Gastroesophageal sphincter (tissue), 4 donors: ENCODE measurements at regions not wholly inside any gene's neighbourhood (a gene's known extent, or its start where the extent isn't known, plus 50 kb on each side); places are given as distances from the start of the nearest gene placed in this dataset.

Experiments used
- ATAC-seq: fragments of 150-250 bp; one replicate; pipeline ENCODE4 v1.9.1; 2016; ENCODE audit warnings: mild to moderate bottlenecking, moderate library complexity
- H3K27ac ChIP-seq, 4 donors: fragments of 200-600 bp; sonication (generic) in 3 of 4; 1 replicate in 3 of 4; 2 replicates in 1 of 4; pipeline ENCODE4 v1.5.1; 2016 to 2019
- H3K27me3 ChIP-seq: fragments of 200-600 bp; sonication (generic); one replicate; pipeline ENCODE4 v1.5.1; 2019
- H3K36me3 ChIP-seq, 2 donors: fragments of 200-600 bp; sonication (generic); one replicate each; pipeline ENCODE4 v1.5.1; 2019; ENCODE audit warnings: control low read depth in 1 of 2
- H3K4me1 ChIP-seq, 3 donors: fragments of 200-600 bp; sonication (generic); 1 replicate in 2 of 3; 2 replicates in 1 of 3; pipeline ENCODE4 v1.5.1; 2016 to 2019; ENCODE audit warnings: control low read depth in 2 of 3
- H3K4me3 ChIP-seq, 2 donors: fragments of 200-600 bp; sonication (generic); one replicate each; pipeline ENCODE4 v1.5.1; 2019; ENCODE audit warnings: mild to moderate bottlenecking in 1 of 2, moderate library complexity in 1 of 2
- H3K9me3 ChIP-seq, 3 donors: fragments of 200-600 bp; sonication (generic); one replicate each; pipeline ENCODE4 v1.5.1; 2017 to 2019; ENCODE audit warnings: control low read depth in 2 of 3
- EP300 ChIP-seq: sonication (generic); formaldehyde crosslinking; IDR thresholded peaks from one replicate; pipeline ENCODE4 v1.6.1; 2017; ENCODE audit warnings: antibody characterized with exemption, mild to moderate bottlenecking
- POLR2A ChIP-seq, 2 donors: fragments of 450-650 bp; IDR thresholded peaks; one replicate each; pipeline ENCODE4 v1.6.1; 2017; ENCODE audit warnings: antibody characterized with exemption in 2 of 2, mild to moderate bottlenecking in 2 of 2, moderate library complexity in 1 of 2
- POLR2AphosphoS5 ChIP-seq: sonication (generic); formaldehyde crosslinking; IDR thresholded peaks from one replicate; pipeline ENCODE4 v1.6.1; 2017; ENCODE audit warnings: antibody characterized with exemption
- WGBS, 2 donors: methylation state at CpG; one replicate each; pipeline ENCODE4 v1.1.5; 2018; ENCODE audit warnings: low coverage in 1 of 2; 5-methylcytosine and 5-hydroxymethylcytosine counted together
- TF ChIP-seq, protein P1 (sequence below), 4 experiments: fragments of 200-600 bp in 2 of 4; fragments of 450-650 bp in 2 of 4; sonication (generic) in 1 of 4; IDR thresholded peaks; one replicate each; pipeline ENCODE4 v1.5.1; 2017 to 2019; ENCODE audit warnings: antibody characterized with exemption in 4 of 4, mild to moderate bottlenecking in 2 of 4, moderate library complexity in 2 of 4

DNA sequence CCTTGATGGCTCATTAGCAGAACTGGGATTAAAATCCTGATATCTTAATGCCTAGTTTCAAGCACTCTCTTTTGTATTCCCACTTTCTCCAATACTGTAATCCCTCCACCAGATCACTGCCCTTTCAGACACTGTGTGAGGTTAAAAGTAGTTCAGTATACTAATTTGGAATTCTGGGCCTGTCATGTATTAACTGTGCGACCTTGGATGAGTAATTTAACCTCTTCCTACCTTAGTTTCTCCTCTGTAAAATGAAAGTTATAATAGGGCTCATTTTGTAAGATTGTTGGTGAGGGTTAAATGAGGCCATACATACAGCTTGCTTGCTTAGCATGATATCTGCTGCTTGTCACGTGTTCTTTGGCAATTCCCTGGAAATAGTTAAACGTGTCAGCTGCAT, 207.3 kb upstream of the HS3ST1 start:
- Histone ChIP-seq H3K27ac (no peak overlapping the region), H3K9me3 (no peaks in the 10 kb centered on the region), H3K36me3 (no peaks in the 10 kb centered on the region), H3K27me3 (no peaks in the 10 kb centered on the region), H3K4me3 (no peak overlapping the region), H3K4me1 (no peaks in the 10 kb centered on the region)
- 35 to 60% methylated on average over 2 to 3 of the region's 3 CpGs for WGBS, 2 donors
- TF ChIP-seq POLR2AphosphoS5 (no peak), EP300 (no peak), POLR2A (IDR thresholded peaks at IDR 0.05) (no peak)
- TF ChIP-seq, protein P1, sequence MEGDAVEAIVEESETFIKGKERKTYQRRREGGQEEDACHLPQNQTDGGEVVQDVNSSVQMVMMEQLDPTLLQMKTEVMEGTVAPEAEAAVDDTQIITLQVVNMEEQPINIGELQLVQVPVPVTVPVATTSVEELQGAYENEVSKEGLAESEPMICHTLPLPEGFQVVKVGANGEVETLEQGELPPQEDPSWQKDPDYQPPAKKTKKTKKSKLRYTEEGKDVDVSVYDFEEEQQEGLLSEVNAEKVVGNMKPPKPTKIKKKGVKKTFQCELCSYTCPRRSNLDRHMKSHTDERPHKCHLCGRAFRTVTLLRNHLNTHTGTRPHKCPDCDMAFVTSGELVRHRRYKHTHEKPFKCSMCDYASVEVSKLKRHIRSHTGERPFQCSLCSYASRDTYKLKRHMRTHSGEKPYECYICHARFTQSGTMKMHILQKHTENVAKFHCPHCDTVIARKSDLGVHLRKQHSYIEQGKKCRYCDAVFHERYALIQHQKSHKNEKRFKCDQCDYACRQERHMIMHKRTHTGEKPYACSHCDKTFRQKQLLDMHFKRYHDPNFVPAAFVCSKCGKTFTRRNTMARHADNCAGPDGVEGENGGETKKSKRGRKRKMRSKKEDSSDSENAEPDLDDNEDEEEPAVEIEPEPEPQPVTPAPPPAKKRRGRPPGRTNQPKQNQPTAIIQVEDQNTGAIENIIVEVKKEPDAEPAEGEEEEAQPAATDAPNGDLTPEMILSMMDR (IDR thresholded peaks at IDR 0.05) = no peak
- ATAC-seq = no peak

DNA sequence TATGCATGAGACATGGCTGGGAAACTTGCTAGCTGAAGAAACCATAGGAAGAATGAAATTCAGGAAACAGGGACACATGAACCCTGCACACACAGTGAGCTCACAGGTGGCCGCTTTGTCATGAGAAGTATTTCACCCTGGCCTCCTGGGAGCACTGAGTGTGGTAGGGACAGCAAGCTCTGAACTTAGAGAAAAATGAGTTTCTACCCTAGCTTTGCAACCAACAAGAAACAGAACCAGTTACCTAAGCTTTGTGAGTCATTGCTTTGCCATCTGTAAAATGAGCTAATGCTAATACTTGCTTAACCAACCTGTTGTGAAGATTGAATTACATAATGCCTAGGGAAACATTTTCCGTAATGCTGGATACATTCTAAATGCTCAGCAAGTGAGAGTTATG, 206.6 kb upstream of the HS3ST1 start:
- Histone ChIP-seq H3K27me3 (no peaks in the 10 kb centered on the region), H3K9me3 (no peaks in the 10 kb centered on the region), H3K27ac (no peak overlapping the region), H3K4me3 (no peak overlapping the region), H3K36me3 (no peaks in the 10 kb centered on the region), H3K4me1 (no peaks in the 10 kb centered on the region)
- TF ChIP-seq EP300 = no peak
- TF ChIP-seq POLR2A (IDR thresholded peaks at IDR 0.05) = no peak
- TF ChIP-seq, protein P1 (IDR thresholded peaks at IDR 0.05) = no peak
- no peak for TF ChIP-seq POLR2AphosphoS5
- no peak for ATAC-seq
- 82 to 97% methylated on average over 1 to 2 of the region's 2 CpGs for WGBS, 2 donors

DNA sequence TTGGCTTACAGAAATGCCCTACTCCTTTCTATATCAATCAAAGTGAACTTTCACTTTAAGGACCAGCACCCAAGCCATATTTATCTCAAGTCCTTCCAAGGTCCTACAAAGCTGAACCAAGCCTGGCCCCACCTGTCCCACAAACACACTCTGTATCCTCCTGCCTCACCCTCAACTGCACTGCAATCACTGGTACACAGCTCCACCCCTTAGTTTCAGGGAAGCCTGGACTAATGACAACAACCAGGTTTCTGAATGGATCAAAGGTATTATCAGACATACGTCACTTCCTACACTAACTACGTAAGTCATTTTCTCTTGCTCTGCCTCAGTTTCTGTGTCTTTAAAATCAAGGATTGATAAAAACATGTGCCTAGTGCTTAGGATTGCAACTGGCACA, 205.6 kb upstream of the HS3ST1 start:
- no peak for ATAC-seq
- H3K4me3 ChIP-seq = no peak overlapping the region
- no peak overlapping the region for H3K27ac ChIP-seq
- no peaks in the 10 kb centered on the region for H3K9me3 ChIP-seq
- no peaks in the 10 kb centered on the region for H3K4me1 ChIP-seq
- no peaks in the 10 kb centered on the region for H3K36me3 ChIP-seq
- no peaks in the 10 kb centered on the region for H3K27me3 ChIP-seq
- TF ChIP-seq EP300 = no peak
- TF ChIP-seq, protein P1 (IDR thresholded peaks at IDR 0.05) = no peak
- TF ChIP-seq POLR2A (IDR thresholded peaks at IDR 0.05) = no peak
- no peak for TF ChIP-seq POLR2AphosphoS5
- 92 to 100% methylated on average over 1 to 2 of the region's 2 CpGs for WGBS, 2 donors

DNA sequence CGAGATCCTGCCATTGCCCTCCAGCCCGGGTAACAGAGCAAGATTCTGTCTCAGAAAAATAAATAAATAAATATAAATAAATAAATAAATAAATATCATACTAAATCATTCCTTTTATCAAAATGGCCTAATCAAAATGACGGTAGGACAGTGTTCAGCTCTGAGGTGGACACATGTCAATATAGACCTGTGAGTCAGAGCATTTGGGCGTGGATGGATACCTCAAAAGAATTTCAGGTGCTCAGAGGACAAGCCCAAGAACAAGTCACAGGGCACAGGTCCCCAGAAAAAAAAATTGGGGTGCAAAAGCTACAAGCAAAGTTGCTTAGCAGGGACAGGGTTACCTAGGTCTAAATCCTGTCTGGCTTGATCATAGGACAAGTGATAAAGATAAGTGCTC, 204.7 kb upstream of the HS3ST1 start:
- Histone ChIP-seq H3K4me1 (no peaks in the 10 kb centered on the region), H3K36me3 (no peaks in the 10 kb centered on the region), H3K9me3 (no peaks in the 10 kb centered on the region), H3K4me3 (no peak overlapping the region), H3K27ac (no peak overlapping the region), H3K27me3 (no peaks in the 10 kb centered on the region)
- TF ChIP-seq, protein P1 (IDR thresholded peaks at IDR 0.05) = no peak
- TF ChIP-seq POLR2AphosphoS5 (no peak), POLR2A (IDR thresholded peaks at IDR 0.05) (no peak), EP300 (no peak)
- no peak for ATAC-seq
- WGBS, 2 donors = 50 to 87% methylated on average over 2 to 4 of the region's 4 CpGs

DNA sequence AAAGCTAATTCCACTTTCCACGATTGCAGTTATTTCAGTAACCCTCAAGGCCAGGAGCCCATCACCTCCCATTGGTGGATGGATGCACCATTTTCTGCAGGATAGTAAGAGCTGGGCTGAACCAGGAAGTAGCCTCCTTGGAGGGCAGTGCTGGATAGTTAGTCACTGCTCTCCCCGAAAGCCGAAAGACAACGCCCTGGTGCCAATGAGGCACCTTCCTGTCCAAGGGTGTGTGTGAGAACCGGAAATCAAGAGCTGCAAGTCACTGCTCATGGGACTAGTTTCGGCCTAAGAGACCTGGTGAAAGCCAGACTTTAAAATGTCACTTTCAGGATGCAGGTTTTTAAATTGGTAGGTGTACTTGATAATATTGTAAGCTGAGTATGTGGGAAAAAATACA, 203.8 kb upstream of the HS3ST1 start:
- no peaks in the 10 kb centered on the region for H3K4me1 ChIP-seq
- no peaks in the 10 kb centered on the region for H3K27me3 ChIP-seq
- H3K27ac ChIP-seq = no peak overlapping the region
- no peaks in the 10 kb centered on the region for H3K36me3 ChIP-seq
- TF ChIP-seq POLR2A (IDR thresholded peaks at IDR 0.05) (no peak), POLR2AphosphoS5 (no peak), EP300 (no peak)
- TF ChIP-seq, protein P1 (IDR thresholded peaks at IDR 0.05) = no peak
- WGBS, 2 donors = 77 to 92% methylated on average over 3 of the region's 6 CpGs
- no peak overlapping the region for H3K4me3 ChIP-seq
- H3K9me3 ChIP-seq = no peaks in the 10 kb centered on the region
- no peak for ATAC-seq
